ENCODE measurements at regions not wholly inside any gene's neighbourhood (a gene's known extent, or its start where the extent isn't known, plus 50 kb on each side); places are given as distances from the start of the nearest gene placed in this dataset.

- DNase-seq: no peak
These were observed 644.4 kb upstream of the IGFBP3 start for GRCh38 chr7:46565253-46566096.

- no peak for DNase-seq
These were observed 638.2 kb upstream of the IGFBP3 start for GRCh38 chr7:46559194-46559832.

- no peak for DNase-seq
These were observed 637.6 kb upstream of the IGFBP3 start for GRCh38 chr7:46558482-46559193.

- no peak for DNase-seq
These were observed 636.7 kb upstream of the IGFBP3 start for GRCh38 chr7:46557781-46558180.

GRCh38 chr7:46557295-46557711 lies 636.2 kb upstream of the IGFBP3 start:
- no peak for DNase-seq

- DNase-seq: no peak
These were observed 633.8 kb upstream of the IGFBP3 start for GRCh38 chr7:46554688-46555422.

GRCh38 chr7:46551603-46552002 lies 630.5 kb upstream of the IGFBP3 start:
- DNase-seq: no peak

GRCh38 chr7:46550864-46551263 lies 629.8 kb upstream of the IGFBP3 start:
- DNase-seq: no peak

GRCh38 chr7:46549892-46550639 lies 629.0 kb upstream of the IGFBP3 start:
- DNase-seq: no peak

- no peak for DNase-seq
These were observed 628.3 kb upstream of the IGFBP3 start for GRCh38 chr7:46549347-46549746.

GRCh38 chr7:46547044-46547443 lies 626.0 kb upstream of the IGFBP3 start:
- no peak for DNase-seq

- no peak for DNase-seq
These were observed 624.7 kb upstream of the IGFBP3 start for GRCh38 chr7:46545790-46546189.

GRCh38 chr7:46544396-46545008 lies 623.4 kb upstream of the IGFBP3 start:
- no peak for DNase-seq

GRCh38 chr7:46542076-46542475 lies 621.0 kb upstream of the IGFBP3 start:
- no peak for DNase-seq

- DNase-seq: no peak
These were observed 618.9 kb upstream of the IGFBP3 start for GRCh38 chr7:46539892-46540483.

GRCh38 chr7:46537191-46537905 lies 616.3 kb upstream of the IGFBP3 start:
- DNase-seq: no peak

- no peak for DNase-seq
These were observed 613.9 kb upstream of the IGFBP3 start for GRCh38 chr7:46534664-46535588.

- DNase-seq: no peak
These were observed 612.9 kb upstream of the IGFBP3 start for GRCh38 chr7:46533946-46534345.

GRCh38 chr7:46532571-46532970 lies 611.5 kb upstream of the IGFBP3 start:
- no peak for DNase-seq

Data from DMS79 (cell line).